MCF 10A (cell line): ENCODE measurements at regions not wholly inside any gene's neighbourhood (a gene's known extent, or its start where the extent isn't known, plus 50 kb on each side); places are given as distances from the start of the nearest gene placed in this dataset.

Experiments used
- BruUV-seq: library from RNA; stranded (reverse); fragments of 400-500 nt; replicated peaks from 2 replicates; lab custom pipeline; 2021; lab: Mats Ljungman, UMichigan
- CTCF ChIA-PET: fragments of 300-600 bp; sonication (Branson Sonifier 250); formaldehyde crosslinking; extraction: SDS; loops from one replicate; lab custom pipeline; 2021; ENCODE audit warnings: antibody characterized with exemption, inconsistent platforms; lab: Yijun Ruan, JAX
- POLR2A ChIA-PET: fragments of 300-600, 350-650 bp; sonication (Branson Sonifier 250); formaldehyde crosslinking; extraction: SDS; loops from one replicate; lab custom pipeline; 2020; ENCODE audit warnings: antibody characterized with exemption, inconsistent platforms; lab: Yijun Ruan, JAX
- DNase-seq: peaks from one replicate; pipeline ENCODE4 v3.0.0-alpha.2; 2018; ENCODE audit not compliant: unreplicated experiment
- H3K27ac Mint-ChIP-seq: one replicate; pipeline ENCODE4 v1.8.0; 2022; ENCODE audit warnings: mild to moderate bottlenecking, low read depth, mixed read lengths; ENCODE audit not compliant: unreplicated experiment
- H3K27me3 Mint-ChIP-seq: one replicate; pipeline ENCODE4 v1.8.0; 2022; ENCODE audit warnings: mixed read lengths; ENCODE audit not compliant: insufficient read depth, unreplicated experiment
- H3K36me3 Mint-ChIP-seq: one replicate; pipeline ENCODE4 v1.8.0; 2022; ENCODE audit warnings: mild to moderate bottlenecking, moderate library complexity, mixed read lengths; ENCODE audit not compliant: insufficient read depth, unreplicated experiment
- H3K4me1 Mint-ChIP-seq: one replicate; pipeline ENCODE4 v1.8.0; 2022; ENCODE audit warnings: mixed read lengths; ENCODE audit not compliant: insufficient read depth, unreplicated experiment
- H3K4me3 Mint-ChIP-seq: one replicate; pipeline ENCODE4 v1.8.0; 2022; ENCODE audit warnings: mild to moderate bottlenecking, moderate library complexity, mixed read lengths; ENCODE audit not compliant: unreplicated experiment
- H3K9me3 Mint-ChIP-seq: one replicate; pipeline ENCODE4 v1.8.0; 2022; ENCODE audit warnings: mixed read lengths; ENCODE audit not compliant: unreplicated experiment
- CTCF ChIP-seq: fragments of 200-600 bp; IDR thresholded peaks from one replicate; pipeline ENCODE4 v1.8.0; 2022; ENCODE audit warnings: antibody characterized with exemption, mild to moderate bottlenecking; ENCODE audit not compliant: unreplicated experiment
- intact Hi-C: fragments of 100-400 bp; cut with micrococcal nuclease; formaldehyde crosslinking; loops from 2 replicates; pipeline ENCODE4 v1.14.1; 2022

GRCh38 chr3:117811786-117812185 lies 1102.2 kb downstream of the TUSC7 start:
- intact Hi-C loops: no loop called here
- H3K27ac Mint-ChIP-seq: no peak overlapping the region
- H3K4me3 Mint-ChIP-seq: no peak overlapping the region
- H3K4me1 Mint-ChIP-seq: no peaks in the 10 kb centered on the region
- no peaks in the 10 kb centered on the region for H3K27me3 Mint-ChIP-seq
- H3K9me3 Mint-ChIP-seq: no peaks in the 10 kb centered on the region
- DNase-seq: no peak
- ChIA-PET CTCF (no interaction called here), POLR2A (no interaction called here)
- H3K36me3 Mint-ChIP-seq: no peaks in the 10 kb centered on the region
- TF ChIP-seq CTCF: no peak
- BruUV-seq: no TSS peak

- ChIA-PET CTCF (no interaction called here), POLR2A (no interaction called here)
- Mint-ChIP-seq H3K27me3 (no peaks in the 10 kb centered on the region), H3K4me1 (no peaks in the 10 kb centered on the region), H3K27ac (no peak overlapping the region), H3K9me3 (no peaks in the 10 kb centered on the region), H3K4me3 (no peak overlapping the region), H3K36me3 (no peaks in the 10 kb centered on the region)
- DNase-seq: no peak
- no peak for TF ChIP-seq CTCF
- intact Hi-C loops: no loop called here
- no TSS peak for BruUV-seq
These were observed 1105.4 kb downstream of the TUSC7 start for GRCh38 chr3:117814975-117815374.

- TF ChIP-seq CTCF: no peak
- no peaks in the 10 kb centered on the region for H3K27me3 Mint-ChIP-seq
- H3K4me1 Mint-ChIP-seq: peaks cover 7% of the 10 kb centered on the region
- CTCF ChIA-PET: interaction anchor here (0.6 kb wide), 1 partner anchor 82 kb away, joined by 3 read pairs; no protein-coding TSS in a partner anchor
- no TSS peak for BruUV-seq
- H3K27ac Mint-ChIP-seq: no peak overlapping the region
- H3K9me3 Mint-ChIP-seq: no peaks in the 10 kb centered on the region
- H3K4me3 Mint-ChIP-seq: no peak overlapping the region
- no peaks in the 10 kb centered on the region for H3K36me3 Mint-ChIP-seq
- intact Hi-C loops: no loop called here
- POLR2A ChIA-PET: no interaction called here
- DNase-seq: no peak
These were observed 1107.5 kb downstream of the TUSC7 start for GRCh38 chr3:117817103-117817502.

GRCh38 chr3:117818592-117818991 lies 1109.0 kb downstream of the TUSC7 start:
- no TSS peak for BruUV-seq
- POLR2A ChIA-PET: no interaction called here

More at GRCh38 chr3:117818592-117818991, 1109.0 kb downstream of the TUSC7 start:
- intact Hi-C loops: no loop called here
- H3K27me3 Mint-ChIP-seq: no peaks in the 10 kb centered on the region
- no peak overlapping the region for H3K27ac Mint-ChIP-seq
- CTCF ChIA-PET: interaction anchor here (0.5 kb wide), 1 partner anchor 231 kb away, joined by 3 read pairs; no protein-coding TSS in a partner anchor
- H3K4me1 Mint-ChIP-seq: peaks cover 7% of the 10 kb centered on the region
- no peak for DNase-seq
- TF ChIP-seq CTCF: no peak
- no peak overlapping the region for H3K4me3 Mint-ChIP-seq
- no peaks in the 10 kb centered on the region for H3K36me3 Mint-ChIP-seq
- no peaks in the 10 kb centered on the region for H3K9me3 Mint-ChIP-seq
